H9 (cell line): ENCODE measurements at regions not wholly inside any gene's neighbourhood (a gene's known extent, or its start where the extent isn't known, plus 50 kb on each side); places are given as distances from the start of the nearest gene placed in this dataset.

Experiments
- DNase-seq: peaks from one replicate; pipeline ENCODE4 v3.0.0-alpha.2; 2017
- H2AFZ ChIP-seq: one replicate; pipeline ENCODE4 v1.6.1; 2013; ENCODE audit warnings: mild to moderate bottlenecking, low read length, control low read depth, moderate library complexity
- H2AK5ac ChIP-seq: 2 replicates; pipeline ENCODE4 v1.6.1; 2013; ENCODE audit warnings: low read length, control low read depth, mixed read lengths; ENCODE audit not compliant: insufficient read length
- H2BK120ac ChIP-seq: one replicate; pipeline ENCODE4 v1.6.1; 2013; ENCODE audit warnings: low read depth, mild to moderate bottlenecking, low read length, control low read depth, inconsistent platforms; ENCODE audit not compliant: poor library complexity, severe bottlenecking
- H2BK12ac ChIP-seq: 2 replicates; pipeline ENCODE4 v1.6.1; 2013; ENCODE audit warnings: low read length, control low read depth, mixed read lengths, low read depth; ENCODE audit not compliant: insufficient read length
- H2BK15ac ChIP-seq: 2 replicates; pipeline ENCODE4 v1.6.1; 2013; ENCODE audit warnings: low read depth, low read length, control low read depth
- H2BK20ac ChIP-seq: one replicate; pipeline ENCODE4 v1.6.1; 2013; ENCODE audit warnings: low read depth, mild to moderate bottlenecking, low read length, control low read depth, inconsistent platforms; ENCODE audit not compliant: poor library complexity, severe bottlenecking
- H2BK5ac ChIP-seq: 2 replicates; pipeline ENCODE4 v1.6.1; 2013; ENCODE audit warnings: low read length, control low read depth, mixed read lengths; ENCODE audit not compliant: insufficient read length
- H3K14ac ChIP-seq: 2 replicates; pipeline ENCODE4 v1.6.1; 2013; ENCODE audit warnings: low read length, control low read depth; ENCODE audit not compliant: insufficient read depth
- H3K18ac ChIP-seq: 2 replicates; pipeline ENCODE4 v1.6.1; 2013; ENCODE audit warnings: low read depth, mild to moderate bottlenecking, mixed read lengths, low read length, control low read depth; ENCODE audit not compliant: insufficient read length
- H3K23ac ChIP-seq: 2 replicates; pipeline ENCODE4 v1.6.1; 2013; ENCODE audit warnings: low read length, control low read depth, mixed read lengths, low read depth; ENCODE audit not compliant: insufficient read length
- H3K23me2 ChIP-seq: 2 replicates; pipeline ENCODE4 v1.6.1; 2013; ENCODE audit warnings: low read depth, mild to moderate bottlenecking, mixed read lengths, low read length, control low read depth; ENCODE audit not compliant: insufficient read length, poor library complexity, severe bottlenecking
- H3K27ac ChIP-seq: 2 replicates; pipeline ENCODE4 v1.5.1; 2013; ENCODE audit warnings: low read length, control low read depth, mixed read lengths, low read depth; ENCODE audit not compliant: insufficient read length
- H3K27me3 ChIP-seq: 2 replicates; pipeline ENCODE4 v1.6.1; 2013; ENCODE audit warnings: low read length, control low read depth, inconsistent platforms; ENCODE audit not compliant: insufficient read depth
- H3K4ac ChIP-seq: 2 replicates; pipeline ENCODE4 v1.6.1; 2013; ENCODE audit warnings: low read depth, mild to moderate bottlenecking, control low read depth, inconsistent platforms, low read length, moderate library complexity
- H3K4me1 ChIP-seq: 2 replicates; pipeline ENCODE4 v1.6.1; 2013; ENCODE audit warnings: low read length, control low read depth, inconsistent platforms; ENCODE audit not compliant: insufficient read depth
- H3K4me2 ChIP-seq: 2 replicates; pipeline ENCODE4 v1.6.1; 2013; ENCODE audit warnings: low read length, control low read depth, mixed read lengths; ENCODE audit not compliant: insufficient read length, insufficient read depth
- H3K56ac ChIP-seq: 2 replicates; pipeline ENCODE4 v1.6.1; 2013; ENCODE audit warnings: low read depth, mild to moderate bottlenecking, mixed read lengths, low read length, control low read depth; ENCODE audit not compliant: insufficient read length
- H3K79me1 ChIP-seq: 2 replicates; pipeline ENCODE4 v1.6.1; 2013; ENCODE audit warnings: low read depth, mild to moderate bottlenecking, moderate library complexity, low read length, control low read depth, inconsistent platforms; ENCODE audit not compliant: insufficient read depth, poor library complexity, severe bottlenecking
- H3K79me2 ChIP-seq: 2 replicates; pipeline ENCODE4 v1.6.1; 2013; ENCODE audit warnings: low read length, control low read depth, inconsistent platforms; ENCODE audit not compliant: insufficient read depth
- H3K9ac ChIP-seq: 2 replicates; pipeline ENCODE4 v1.6.1; 2013; ENCODE audit warnings: low read length, control low read depth, mixed read lengths; ENCODE audit not compliant: insufficient read length; ENCODE audit errors: extremely low read depth
- H3K9me3 ChIP-seq: one replicate; pipeline ENCODE4 v1.6.1; 2013; ENCODE audit warnings: low read depth, low read length, inconsistent platforms; ENCODE audit not compliant: control insufficient read depth
- H3T11ph ChIP-seq: one replicate; pipeline ENCODE4 v1.6.1; 2013; ENCODE audit warnings: mild to moderate bottlenecking, low read length, control low read depth, inconsistent platforms
- H4K20me1 ChIP-seq: one replicate; pipeline ENCODE4 v1.6.1; 2013; ENCODE audit not compliant: control insufficient read depth, insufficient read length, insufficient read depth
- H4K5ac ChIP-seq: 2 replicates; pipeline ENCODE4 v1.6.1; 2013; ENCODE audit warnings: low read depth, mild to moderate bottlenecking, mixed read lengths, low read length, control low read depth; ENCODE audit not compliant: insufficient read length
- H4K8ac ChIP-seq: replicated peaks from 2 replicates; pipeline ENCODE4 v1.6.1; 2013; ENCODE audit warnings: low read length, control low read depth, mixed read lengths, low read depth; ENCODE audit not compliant: insufficient read length
- H4K91ac ChIP-seq: 2 replicates; pipeline ENCODE4 v1.6.1; 2013; ENCODE audit warnings: low read depth, mild to moderate bottlenecking, moderate library complexity, mixed read lengths, low read length, control low read depth; ENCODE audit not compliant: insufficient read length
- H3K27ac Mint-ChIP-seq, 3 experiments: 2 replicates in 2 of 3; 3 replicates in 1 of 3; pipeline ENCODE4 v1.8.0; 2020 to 2021; ENCODE audit warnings: mixed read lengths in 3 of 3, mild to moderate bottlenecking in 1 of 3, moderate library complexity in 1 of 3
- H3K27me3 Mint-ChIP-seq: 2 replicates; pipeline ENCODE4 v1.8.0; 2021; ENCODE audit warnings: low read depth, mild to moderate bottlenecking, moderate library complexity, mixed read lengths
- H3K36me3 Mint-ChIP-seq, 3 experiments: 2 replicates in 2 of 3; 3 replicates in 1 of 3; pipeline ENCODE4 v1.8.0; 2020 to 2021; ENCODE audit warnings: low read depth in 3 of 3, mixed read lengths in 3 of 3; ENCODE audit not compliant: insufficient read depth in 1 of 3
- H3K4me1 Mint-ChIP-seq, 2 experiments: 2 replicates each; pipeline ENCODE4 v1.8.0; 2020; ENCODE audit warnings: mixed read lengths in 2 of 2
- H3K4me3 Mint-ChIP-seq, 2 experiments: 2 replicates in 1 of 2; 3 replicates in 1 of 2; pipeline ENCODE4 v1.8.0; 2020 to 2021; ENCODE audit warnings: mild to moderate bottlenecking in 2 of 2, mixed read lengths in 2 of 2, moderate library complexity in 1 of 2
- H3K9me3 Mint-ChIP-seq, 2 experiments: 2 replicates in 1 of 2; 3 replicates in 1 of 2; pipeline ENCODE4 v1.8.0; 2020; ENCODE audit warnings: mild to moderate bottlenecking in 2 of 2, mixed read lengths in 2 of 2, moderate library complexity in 1 of 2
- WGBS: extraction: QIAGEN DNeasy Blood & Tissue Kit; methylation state at CpG from one replicate; pipeline ENCODE4 v1.1.7; 2013; ENCODE audit warnings: missing lambda C conversion rate, low lambda C conversion rate, mixed read lengths; ENCODE audit not compliant: insufficient read length; ENCODE audit errors: extremely low coverage; 5-methylcytosine and 5-hydroxymethylcytosine counted together
- TF ChIP-seq, protein P1 (sequence below): fragments of 200-600 bp; sonication (generic); conservative IDR thresholded peaks from 3 replicates; pipeline ENCODE4 v1.8.0; 2021; ENCODE audit warnings: antibody characterized with exemption, mild to moderate bottlenecking

DNA sequence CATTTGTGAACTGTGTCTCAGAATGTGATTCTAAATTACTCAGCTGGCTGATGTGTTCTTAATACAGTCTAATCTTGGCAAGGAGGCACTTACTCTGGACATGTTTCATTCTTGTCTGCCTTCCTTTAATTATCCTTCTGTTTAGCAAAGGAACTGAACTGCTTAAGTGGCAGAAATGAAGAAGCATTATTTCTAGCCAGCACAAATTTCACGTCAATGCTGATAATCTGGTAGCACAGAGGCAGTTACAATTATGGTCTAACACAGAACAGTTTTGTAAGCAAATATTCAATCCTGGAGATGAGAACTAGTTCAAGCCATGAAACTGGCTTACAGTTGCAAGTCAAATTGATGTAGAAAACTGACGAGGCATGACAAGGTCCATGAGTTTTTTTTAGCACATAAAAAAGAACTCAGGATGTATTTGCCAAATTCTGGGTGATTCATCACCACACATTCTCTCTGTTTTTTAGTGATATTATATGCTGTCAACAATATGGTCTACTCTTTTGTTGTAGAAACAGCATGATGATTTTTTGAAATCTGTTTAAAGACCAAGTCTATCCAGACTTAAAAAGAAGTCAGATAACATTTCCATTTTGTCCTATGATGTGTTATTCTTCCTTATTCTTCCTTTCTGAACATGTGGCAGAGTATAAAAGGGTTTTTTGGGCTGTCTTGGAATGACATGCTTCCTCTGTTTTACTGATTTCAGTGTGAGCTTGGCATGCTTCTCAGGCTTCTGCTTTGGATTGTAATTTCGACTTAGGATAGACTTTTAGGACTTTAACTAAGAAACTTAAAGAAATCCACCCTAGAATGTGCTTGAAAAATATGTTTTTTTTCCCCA is 154.8 kb downstream of the DNAJB9 start:
- Mint-ChIP-seq H3K4me1 (peaks cover 7 to 8% of the 10 kb centered on the region in 2 experiments; a peak in 3 of 4 replicates), H3K27ac (no peak overlapping the region), H3K9me3 (no peaks in the 10 kb centered on the region), H3K36me3 (no peaks in the 10 kb centered on the region), H3K27me3 (no peaks in the 10 kb centered on the region), H3K4me3 (no peak overlapping the region)
- Histone ChIP-seq H4K8ac (no peak overlapping the region), H3K23me2 (no peaks in the 10 kb centered on the region), H3K27ac (no peak overlapping the region), H4K5ac (no peak overlapping the region), H3K27me3 (no peaks in the 10 kb centered on the region), H4K20me1 (no peaks in the 10 kb centered on the region), H2BK5ac (no peak overlapping the region), H4K91ac (no peak overlapping the region), H2BK15ac (no peak overlapping the region), H3K56ac (no peak overlapping the region), H3K79me2 (no peaks in the 10 kb centered on the region), H2BK20ac (no peak overlapping the region), H2BK12ac (no peak overlapping the region), H2AK5ac (no peak overlapping the region), H3K14ac (no peak overlapping the region), H3K23ac (no peak overlapping the region), H3K9ac (no peak overlapping the region), H2BK120ac (no peak overlapping the region), H3K9me3 (no peaks in the 10 kb centered on the region), H3K4ac (no peak overlapping the region), H3T11ph (no peak overlapping the region), H2AFZ (no peak overlapping the region), H3K18ac (no peak overlapping the region), H3K4me1 (peaks cover 3% of the 10 kb centered on the region; the same call in 1 of the 2 replicates), H3K4me2 (no peak overlapping the region), H3K79me1 (no peaks in the 10 kb centered on the region)
- TF ChIP-seq, protein P1, sequence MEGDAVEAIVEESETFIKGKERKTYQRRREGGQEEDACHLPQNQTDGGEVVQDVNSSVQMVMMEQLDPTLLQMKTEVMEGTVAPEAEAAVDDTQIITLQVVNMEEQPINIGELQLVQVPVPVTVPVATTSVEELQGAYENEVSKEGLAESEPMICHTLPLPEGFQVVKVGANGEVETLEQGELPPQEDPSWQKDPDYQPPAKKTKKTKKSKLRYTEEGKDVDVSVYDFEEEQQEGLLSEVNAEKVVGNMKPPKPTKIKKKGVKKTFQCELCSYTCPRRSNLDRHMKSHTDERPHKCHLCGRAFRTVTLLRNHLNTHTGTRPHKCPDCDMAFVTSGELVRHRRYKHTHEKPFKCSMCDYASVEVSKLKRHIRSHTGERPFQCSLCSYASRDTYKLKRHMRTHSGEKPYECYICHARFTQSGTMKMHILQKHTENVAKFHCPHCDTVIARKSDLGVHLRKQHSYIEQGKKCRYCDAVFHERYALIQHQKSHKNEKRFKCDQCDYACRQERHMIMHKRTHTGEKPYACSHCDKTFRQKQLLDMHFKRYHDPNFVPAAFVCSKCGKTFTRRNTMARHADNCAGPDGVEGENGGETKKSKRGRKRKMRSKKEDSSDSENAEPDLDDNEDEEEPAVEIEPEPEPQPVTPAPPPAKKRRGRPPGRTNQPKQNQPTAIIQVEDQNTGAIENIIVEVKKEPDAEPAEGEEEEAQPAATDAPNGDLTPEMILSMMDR: no peak
- no peak for DNase-seq
- WGBS: no CpG with 5 or more reads among the region's 3 CpGs
